Endodermal cell (in vitro differentiated cells): ENCODE measurements at regions not wholly inside any gene's neighbourhood (a gene's known extent, or its start where the extent isn't known, plus 50 kb on each side); places are given as distances from the start of the nearest gene placed in this dataset.

Experiments used
- DNase-seq: peaks from one replicate; pipeline ENCODE4 v3.0.0-alpha.2; 2017
- H3K27ac ChIP-seq: 2 replicates; pipeline ENCODE4 v1.5.1; 2013; ENCODE audit warnings: mild to moderate bottlenecking, low read depth, low read length, moderate library complexity
- H3K27me3 ChIP-seq: 2 replicates; pipeline ENCODE4 v1.6.1; 2013; ENCODE audit warnings: mild to moderate bottlenecking, low read length, moderate library complexity; ENCODE audit not compliant: insufficient read depth, control insufficient read depth, poor library complexity, severe bottlenecking
- H3K36me3 ChIP-seq: 2 replicates; pipeline ENCODE4 v1.7.0; 2013; ENCODE audit warnings: mild to moderate bottlenecking, low read length, moderate library complexity; ENCODE audit not compliant: control insufficient read depth, insufficient read depth
- H3K4me1 ChIP-seq: one replicate; pipeline ENCODE4 v1.7.0; 2013; ENCODE audit warnings: low read length; ENCODE audit not compliant: control insufficient read depth, insufficient read depth
- H3K4me3 ChIP-seq: 2 replicates; pipeline ENCODE4 v1.5.1; 2013; ENCODE audit warnings: mild to moderate bottlenecking, low read length, moderate library complexity
- H3K9ac ChIP-seq: 2 replicates; pipeline ENCODE4 v1.6.1; 2013; ENCODE audit warnings: mild to moderate bottlenecking, low read length, moderate library complexity; ENCODE audit not compliant: poor library complexity, severe bottlenecking; ENCODE audit errors: extremely low read depth
- H3K9me3 ChIP-seq: 2 replicates; pipeline ENCODE4 v1.6.1; 2013; ENCODE audit warnings: mild to moderate bottlenecking, low read length, moderate library complexity; ENCODE audit not compliant: control insufficient read depth
- H3K27ac Mint-ChIP-seq: 2 replicates; pipeline ENCODE4 v1.8.0; 2020; ENCODE audit warnings: mixed read lengths
- H3K27me3 Mint-ChIP-seq: 2 replicates; pipeline ENCODE4 v1.8.0; 2021; ENCODE audit warnings: mild to moderate bottlenecking, mixed read lengths; ENCODE audit not compliant: insufficient read depth
- H3K36me3 Mint-ChIP-seq: 2 replicates; pipeline ENCODE4 v1.8.0; 2020; ENCODE audit warnings: low read depth, mixed read lengths
- H3K4me1 Mint-ChIP-seq: 2 replicates; pipeline ENCODE4 v1.8.0; 2020; ENCODE audit warnings: mixed read lengths
- H3K4me3 Mint-ChIP-seq: 2 replicates; pipeline ENCODE4 v1.8.0; 2020; ENCODE audit warnings: mild to moderate bottlenecking, moderate library complexity, mixed read lengths
- H3K9me3 Mint-ChIP-seq: 2 replicates; pipeline ENCODE4 v1.8.0; 2020; ENCODE audit warnings: mild to moderate bottlenecking, mixed read lengths
- WGBS, 2 experiments: methylation state at CpG; one replicate each; pipeline versions ENCODE4 v1.1.5 to v1.1.7; 2013; ENCODE audit warnings: missing lambda C conversion rate in 2 of 2, mixed read lengths in 1 of 2; ENCODE audit not compliant: insufficient coverage in 1 of 2, insufficient read length in 1 of 2; 5-methylcytosine and 5-hydroxymethylcytosine counted together
- TF ChIP-seq, protein P1 (sequence below): fragments of 200-600 bp; sonication (generic); conservative IDR thresholded peaks from 2 replicates; pipeline ENCODE4 v1.5.0; 2021; ENCODE audit warnings: antibody characterized with exemption, mild to moderate bottlenecking

DNA sequence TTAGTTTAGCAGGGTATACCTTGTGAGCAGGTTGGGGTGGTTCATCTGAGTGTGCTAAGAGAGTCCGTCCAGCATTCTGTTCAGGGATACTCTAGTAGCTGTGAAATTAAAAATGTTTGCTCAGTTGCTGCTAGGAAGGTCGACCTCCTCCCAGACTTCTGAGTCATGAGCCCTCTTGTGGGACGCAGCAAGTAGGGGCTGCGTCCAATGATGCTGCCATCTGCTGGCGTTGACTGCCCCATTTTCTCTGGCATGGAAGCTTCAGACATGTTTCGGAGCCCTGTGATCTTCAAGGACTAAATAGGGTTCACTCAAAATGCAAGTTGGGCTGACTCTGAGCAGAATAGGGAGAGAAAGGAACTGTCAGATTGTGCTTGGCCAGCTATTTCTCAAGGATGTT, 201.0 kb upstream of the ARSJ start:
- Histone ChIP-seq H3K4me1 (no peaks in the 10 kb centered on the region), H3K27me3 (no peaks in the 10 kb centered on the region), H3K36me3 (no peaks in the 10 kb centered on the region), H3K4me3 (no peak overlapping the region), H3K9me3 (peaks cover 14% of the 10 kb centered on the region), H3K9ac (no peak overlapping the region), H3K27ac (no peak overlapping the region)
- DNase-seq = peak; percentile 88
- Mint-ChIP-seq H3K36me3 (peaks cover 2% of the 10 kb centered on the region), H3K9me3 (peaks cover 31% of the 10 kb centered on the region), H3K27me3 (no peaks in the 10 kb centered on the region), H3K27ac (no peak overlapping the region), H3K4me1 (no peaks in the 10 kb centered on the region), H3K4me3 (no peak overlapping the region)
- WGBS, 2 experiments = 44 to 49% methylated on average over 6 of the region's 6 CpGs
- TF ChIP-seq, protein P1, sequence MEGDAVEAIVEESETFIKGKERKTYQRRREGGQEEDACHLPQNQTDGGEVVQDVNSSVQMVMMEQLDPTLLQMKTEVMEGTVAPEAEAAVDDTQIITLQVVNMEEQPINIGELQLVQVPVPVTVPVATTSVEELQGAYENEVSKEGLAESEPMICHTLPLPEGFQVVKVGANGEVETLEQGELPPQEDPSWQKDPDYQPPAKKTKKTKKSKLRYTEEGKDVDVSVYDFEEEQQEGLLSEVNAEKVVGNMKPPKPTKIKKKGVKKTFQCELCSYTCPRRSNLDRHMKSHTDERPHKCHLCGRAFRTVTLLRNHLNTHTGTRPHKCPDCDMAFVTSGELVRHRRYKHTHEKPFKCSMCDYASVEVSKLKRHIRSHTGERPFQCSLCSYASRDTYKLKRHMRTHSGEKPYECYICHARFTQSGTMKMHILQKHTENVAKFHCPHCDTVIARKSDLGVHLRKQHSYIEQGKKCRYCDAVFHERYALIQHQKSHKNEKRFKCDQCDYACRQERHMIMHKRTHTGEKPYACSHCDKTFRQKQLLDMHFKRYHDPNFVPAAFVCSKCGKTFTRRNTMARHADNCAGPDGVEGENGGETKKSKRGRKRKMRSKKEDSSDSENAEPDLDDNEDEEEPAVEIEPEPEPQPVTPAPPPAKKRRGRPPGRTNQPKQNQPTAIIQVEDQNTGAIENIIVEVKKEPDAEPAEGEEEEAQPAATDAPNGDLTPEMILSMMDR = peak; percentile 84

DNA sequence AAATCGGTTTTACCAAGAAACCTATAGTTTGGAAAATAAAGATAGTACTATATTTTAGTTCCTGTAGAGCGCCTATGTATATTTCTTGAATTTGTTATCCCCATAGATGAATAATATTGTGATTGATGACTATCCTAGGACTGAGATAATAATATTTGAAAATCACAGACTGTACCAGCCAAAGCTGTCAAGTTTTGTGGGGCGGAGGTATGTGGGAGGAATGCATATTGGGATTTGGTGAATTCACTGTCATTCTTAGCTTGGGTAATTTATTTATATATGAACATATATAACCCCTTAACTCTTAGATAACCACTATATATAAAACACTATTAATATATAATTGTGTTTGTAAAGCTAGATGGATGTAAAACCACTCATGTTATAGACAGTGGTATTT, 205.5 kb upstream of the ARSJ start:
- peaks cover 29% of the 10 kb centered on the region for H3K9me3 Mint-ChIP-seq
- Histone ChIP-seq H3K27me3 (no peaks in the 10 kb centered on the region), H3K4me1 (no peaks in the 10 kb centered on the region), H3K9ac (no peak overlapping the region), H3K4me3 (no peak overlapping the region), H3K36me3 (no peaks in the 10 kb centered on the region), H3K9me3 (peaks cover 14% of the 10 kb centered on the region), H3K27ac (no peak overlapping the region)
- H3K27me3 Mint-ChIP-seq = no peaks in the 10 kb centered on the region
- WGBS, 2 experiments = 95% methylated on average over 3 of the region's 3 CpGs; no CpG with 5 or more reads in 1 of the 2 experiments
- no peak overlapping the region for H3K4me3 Mint-ChIP-seq
- TF ChIP-seq, protein P1 = no peak
- H3K36me3 Mint-ChIP-seq = peaks cover 2% of the 10 kb centered on the region
- H3K27ac Mint-ChIP-seq = no peak overlapping the region
- no peaks in the 10 kb centered on the region for H3K4me1 Mint-ChIP-seq
- DNase-seq = no peak

DNA sequence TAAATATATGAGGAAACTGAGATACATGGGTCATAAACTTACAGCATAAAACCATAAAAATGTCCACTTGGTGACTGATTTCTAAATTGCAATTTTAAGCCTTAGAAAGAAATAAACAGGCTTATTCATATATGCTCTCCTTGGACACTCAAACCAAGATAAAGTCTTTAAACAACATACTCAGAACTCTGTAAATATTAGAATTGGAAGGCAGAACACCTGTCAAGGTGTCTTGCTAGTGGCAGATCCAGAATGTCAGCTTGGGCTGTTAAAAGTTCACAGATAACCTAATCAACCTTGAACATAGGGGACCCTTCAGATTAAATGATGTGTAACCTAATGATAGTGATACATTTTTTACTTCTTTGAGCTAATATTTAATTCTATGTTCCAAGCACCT, 208.1 kb upstream of the ARSJ start:
- no peak overlapping the region for H3K9ac ChIP-seq
- H3K9me3 ChIP-seq = peaks cover 6% of the 10 kb centered on the region
- no peak overlapping the region for H3K27ac ChIP-seq
- no peaks in the 10 kb centered on the region for H3K4me1 Mint-ChIP-seq
- no peaks in the 10 kb centered on the region for H3K4me1 ChIP-seq
- peaks cover 2% of the 10 kb centered on the region for H3K36me3 Mint-ChIP-seq
- H3K27ac Mint-ChIP-seq = no peak overlapping the region
- no peaks in the 10 kb centered on the region for H3K27me3 Mint-ChIP-seq
- H3K4me3 ChIP-seq = no peak overlapping the region
- TF ChIP-seq, protein P1 = no peak
- H3K4me3 Mint-ChIP-seq = no peak overlapping the region
- DNase-seq = no peak
- H3K36me3 ChIP-seq = no peaks in the 10 kb centered on the region
- no peaks in the 10 kb centered on the region for H3K27me3 ChIP-seq
- peaks cover 20% of the 10 kb centered on the region for H3K9me3 Mint-ChIP-seq
